Limb (tissue), 2 donors: ENCODE measurements at regions not wholly inside any gene's neighbourhood (a gene's known extent, or its start where the extent isn't known, plus 50 kb on each side); places are given as distances from the start of the nearest gene placed in this dataset.
"Not testable (repeated sequence)": the region's sequence is repeated elsewhere in the genome, so short reads cannot be mapped to it uniquely, and the experiment has no call there.

Experiments used
- DNase-seq, 2 donors: peaks; one replicate each; pipeline ENCODE4 v3.0.0-alpha.2; 2016; ENCODE audit errors: extremely low spot score in 2 of 2

DNA sequence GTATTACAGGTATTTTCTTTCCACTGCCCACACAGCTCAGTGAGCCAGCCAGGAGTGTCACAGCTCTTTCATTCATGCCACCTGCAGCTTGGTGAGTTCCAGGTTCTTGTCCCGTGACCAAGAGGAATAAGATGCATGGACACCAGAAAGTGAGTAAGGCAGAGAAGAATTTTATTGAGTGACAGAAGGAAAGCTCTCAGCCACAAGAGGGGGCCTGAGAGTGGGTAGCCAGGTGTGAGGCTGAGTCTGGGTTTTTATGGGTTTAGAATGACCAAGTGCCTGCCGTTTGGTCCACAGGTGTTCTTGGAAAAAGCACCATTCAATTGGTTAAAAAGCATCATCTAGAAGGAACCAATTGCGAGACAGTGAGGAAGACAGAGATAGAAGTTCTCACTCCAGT, 1097.1 kb upstream of the SLC39A10 start:
- no peak for DNase-seq

DNA sequence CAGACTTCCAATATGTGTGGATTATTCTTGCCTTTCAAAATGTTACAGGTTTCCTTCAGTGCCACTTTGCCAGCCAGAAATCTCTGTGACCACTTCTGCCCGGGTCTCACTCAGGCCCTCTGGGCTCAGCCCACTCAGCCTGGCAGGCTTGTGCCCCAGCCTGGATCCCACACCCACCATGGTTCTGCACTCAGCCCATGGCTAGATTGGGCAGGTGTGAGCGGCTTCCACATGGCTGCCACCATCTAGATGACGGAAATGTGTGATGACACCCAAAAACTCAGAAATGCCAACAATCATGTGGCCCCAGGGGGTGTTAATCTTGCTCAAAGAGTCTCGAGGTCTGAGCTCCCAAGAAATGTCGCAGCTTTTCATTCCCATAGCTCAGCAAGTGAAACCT, 1097.5 kb upstream of the SLC39A10 start:
- no peak for DNase-seq

DNA sequence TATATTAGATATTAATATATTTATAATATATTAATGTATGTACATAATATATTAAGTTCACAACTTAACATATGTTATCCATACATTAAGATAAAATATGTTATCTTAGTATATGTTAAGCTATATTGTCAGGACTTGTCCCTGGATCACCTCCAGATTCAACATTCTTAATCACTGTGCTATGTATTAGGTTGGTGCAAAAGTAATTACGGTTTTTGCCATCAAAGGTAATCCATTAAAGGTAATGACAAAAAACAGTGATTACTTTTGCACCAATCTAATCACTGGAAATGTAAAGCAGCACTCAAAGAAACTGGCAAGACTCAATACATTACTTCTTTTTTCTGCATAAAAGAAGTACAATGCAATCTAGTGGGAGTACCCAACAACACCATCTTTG, 1099.0 kb upstream of the SLC39A10 start:
- no peak for DNase-seq

DNA sequence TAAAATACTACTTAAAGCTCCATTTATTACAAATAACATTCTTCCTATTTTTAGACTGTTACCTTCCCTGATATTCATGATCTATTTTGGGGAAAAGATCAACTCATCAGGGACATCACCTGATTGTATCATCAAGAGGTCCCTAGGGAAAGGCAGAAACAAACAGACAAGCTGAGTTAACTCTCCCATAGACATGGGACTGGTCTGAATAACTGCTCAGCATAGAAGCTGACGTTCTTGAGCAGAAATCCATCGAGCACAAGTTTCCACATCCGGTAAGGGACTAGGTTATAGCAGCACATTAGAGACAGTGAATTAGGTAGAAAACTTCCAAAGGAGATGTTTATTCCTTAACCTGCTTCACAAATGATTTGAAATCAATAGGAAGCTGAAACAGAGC, 1100.4 kb upstream of the SLC39A10 start:
- DNase-seq, result no peak

DNA sequence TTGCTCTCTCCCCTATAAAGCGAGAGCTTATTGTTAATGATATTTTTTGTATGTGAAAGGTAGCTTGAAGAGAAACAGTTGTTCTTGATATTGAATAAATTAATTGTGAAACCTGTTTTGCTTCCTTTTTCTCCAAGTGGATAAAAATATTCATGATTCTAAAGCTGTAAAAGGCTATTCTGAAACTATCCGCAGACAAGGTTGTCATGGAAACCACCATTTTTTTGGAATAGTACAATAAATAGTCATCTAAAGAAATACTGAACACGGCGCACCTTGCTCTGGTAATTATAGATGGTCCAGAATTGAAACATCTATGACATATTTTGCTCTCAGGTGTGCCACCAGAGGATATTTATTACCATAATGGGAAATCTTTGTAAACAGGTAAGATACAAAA, 1103.0 kb upstream of the SLC39A10 start:
- no peak for DNase-seq

DNA sequence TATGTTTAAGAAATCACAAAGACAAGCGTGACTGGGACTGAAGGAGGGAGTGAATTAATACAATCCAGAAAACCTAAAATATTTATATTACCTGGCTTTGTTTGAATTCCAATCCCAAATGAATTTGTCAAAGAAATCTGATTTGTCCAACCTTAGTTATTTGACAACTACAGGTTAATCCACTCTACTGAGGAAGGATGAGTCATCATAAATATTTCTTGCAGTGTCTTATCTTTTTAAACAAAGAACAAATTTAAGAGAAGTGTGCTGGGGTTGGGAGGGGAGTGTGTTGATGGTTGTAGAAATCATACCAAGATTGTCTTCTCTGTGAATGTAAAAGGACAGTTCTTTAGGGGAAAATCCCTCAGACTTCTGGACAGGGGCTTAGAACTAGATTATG, 1106.3 kb upstream of the SLC39A10 start:
- no peak for DNase-seq

DNA sequence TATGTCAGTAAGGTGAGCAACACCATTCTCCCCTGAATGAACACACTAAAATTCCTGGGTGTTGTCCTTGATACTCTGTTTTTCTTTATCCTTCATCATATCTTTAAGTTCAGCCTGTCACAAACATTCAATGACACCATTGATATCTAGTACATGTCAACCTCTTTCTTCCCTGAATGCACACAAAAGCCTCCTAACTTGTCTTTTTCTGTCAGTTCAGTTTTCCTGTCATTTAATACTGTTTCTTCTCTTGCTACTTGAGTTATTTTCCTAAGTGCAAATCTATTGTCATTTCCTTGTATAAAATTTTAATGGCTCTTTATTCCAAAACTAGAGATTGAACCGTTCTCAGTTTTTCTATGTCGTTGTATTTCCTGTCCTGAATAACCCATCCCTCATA, 1107.6 kb upstream of the SLC39A10 start:
- DNase-seq, result no peak

DNA sequence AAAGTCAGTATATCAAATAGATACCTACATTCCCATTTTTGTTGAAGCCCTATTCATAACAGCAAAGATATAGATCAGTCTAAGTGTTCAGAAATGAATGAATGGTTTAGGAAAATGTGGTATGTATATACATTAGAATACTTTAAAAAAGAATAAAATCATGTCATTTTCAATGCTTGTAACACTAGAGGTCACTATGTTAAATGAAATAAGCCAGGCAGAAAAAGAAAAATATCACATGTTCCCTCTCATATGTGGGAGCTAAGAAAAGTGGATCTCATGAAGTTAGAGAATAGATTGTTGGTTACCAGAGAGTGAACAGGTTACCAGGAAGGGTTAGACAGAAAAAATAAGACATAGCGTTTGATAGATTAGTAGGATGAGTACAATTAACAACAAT, 1111.0 kb upstream of the SLC39A10 start:
- DNase-seq, result peak in 1 of 2 donors; percentile 56

DNA sequence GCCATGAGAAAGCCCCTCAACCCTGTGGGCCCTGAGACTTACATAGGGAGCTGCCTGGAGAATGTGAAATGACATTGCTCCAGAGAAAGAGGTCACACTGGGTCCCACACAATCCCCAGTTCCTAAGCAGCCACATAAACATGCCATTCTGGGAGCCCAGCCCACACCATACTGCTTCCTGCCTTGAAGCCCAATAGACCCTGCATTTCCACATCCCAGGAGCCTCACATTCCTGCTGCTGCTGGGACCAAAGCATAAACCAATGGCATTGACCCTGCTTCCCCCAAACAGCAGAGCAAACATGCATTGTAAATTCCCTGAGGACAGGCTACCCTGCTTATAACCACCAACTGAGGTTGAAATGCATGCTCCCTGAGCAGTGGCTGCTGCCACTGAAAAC, 1117.6 kb upstream of the SLC39A10 start:
- no peak for DNase-seq

DNA sequence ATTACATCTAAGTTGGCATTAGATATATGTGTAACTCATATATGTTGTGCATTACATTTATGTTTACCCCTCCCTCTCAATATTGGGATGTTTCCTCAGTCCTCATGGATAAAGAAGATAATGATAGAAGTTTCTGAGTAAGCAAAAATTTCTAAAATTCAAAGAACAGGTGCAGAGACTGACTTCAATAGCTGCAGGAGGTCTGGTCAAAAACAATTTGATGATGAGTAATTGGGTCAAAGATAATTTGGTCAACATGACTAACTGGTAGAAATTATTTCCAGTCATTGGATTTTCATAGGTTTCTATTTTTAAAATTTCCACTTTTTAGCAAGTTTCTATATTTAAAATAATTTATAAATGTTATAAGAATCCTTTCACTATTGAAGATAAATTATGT, 1130.9 kb upstream of the SLC39A10 start:
- DNase-seq, result no peak

DNA sequence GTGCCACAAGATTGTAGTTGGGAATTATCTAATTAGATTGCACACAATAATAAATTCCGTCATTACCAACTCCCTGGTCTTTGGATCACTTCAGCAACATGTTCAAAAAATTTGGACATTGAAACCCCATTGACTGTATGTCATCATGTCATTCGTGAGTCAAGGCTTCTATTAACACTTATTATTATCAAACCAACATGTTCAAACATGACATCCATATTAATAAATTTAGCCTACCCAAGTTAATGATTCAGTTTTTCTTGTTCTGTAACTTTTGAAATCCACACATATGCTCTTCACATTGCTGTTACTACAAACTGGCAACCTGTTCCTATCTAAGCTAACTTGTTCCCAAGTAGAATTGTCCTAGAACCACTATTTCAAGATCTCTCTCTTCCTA, 1142.7 kb upstream of the SLC39A10 start:
- DNase-seq, result no peak

DNA sequence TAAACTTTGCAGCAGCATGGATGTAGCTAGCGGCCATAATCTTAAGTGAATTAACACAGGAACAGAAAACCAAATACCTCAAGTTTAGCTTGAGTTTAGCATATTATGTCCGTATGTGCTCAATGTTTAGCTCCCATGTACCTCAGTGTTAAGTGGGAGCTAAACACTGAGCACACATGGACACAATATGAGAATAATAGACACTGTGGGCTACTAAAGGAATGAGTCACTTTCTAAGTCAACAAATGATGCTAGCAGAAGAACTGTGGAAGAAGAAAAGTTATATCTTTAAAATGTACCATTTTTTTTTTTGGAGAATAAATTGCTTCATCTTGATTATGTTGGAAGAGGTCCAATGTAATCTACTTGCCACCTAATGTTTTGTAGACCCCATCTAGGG, 1146.0 kb upstream of the SLC39A10 start:
- not testable (repeated sequence) for DNase-seq

DNA sequence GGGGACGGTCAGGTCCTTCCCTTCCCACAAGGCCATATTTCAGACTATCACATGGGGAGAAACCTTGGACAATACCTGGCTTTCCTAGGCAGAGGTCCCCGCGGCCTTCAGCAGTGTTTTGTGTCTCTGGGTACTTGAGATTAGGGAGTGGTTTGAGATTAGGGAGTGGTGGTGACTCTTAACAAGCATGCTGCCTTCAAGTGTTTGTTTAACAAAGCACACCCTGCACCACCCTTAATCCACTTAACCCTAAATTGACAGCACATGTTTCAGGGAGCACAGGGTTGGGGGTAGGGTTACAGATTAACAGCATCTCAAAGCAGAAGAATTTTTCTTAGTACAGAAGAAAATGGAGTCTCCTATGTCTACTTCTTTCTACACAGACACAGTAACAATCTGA, 1152.2 kb upstream of the SLC39A10 start:
- DNase-seq, result not testable (repeated sequence)

DNA sequence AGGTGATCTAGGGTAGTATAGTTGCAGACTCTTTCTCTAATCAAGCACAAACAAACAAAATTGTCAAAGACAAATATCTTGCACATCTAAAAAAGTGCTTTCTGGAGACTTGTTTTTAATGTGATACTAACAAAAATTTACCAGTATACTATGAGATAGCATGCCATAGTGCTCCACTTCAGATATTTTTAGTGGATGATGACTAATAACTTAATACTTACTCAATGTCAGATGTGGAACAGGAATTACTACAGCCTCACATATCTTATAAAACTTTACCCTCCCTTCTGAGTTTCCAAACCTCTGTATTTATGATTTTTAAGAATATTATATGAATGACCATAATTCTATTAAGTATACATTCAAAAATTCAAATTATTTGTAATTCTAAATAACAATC, 1162.0 kb upstream of the SLC39A10 start:
- DNase-seq, result no peak

DNA sequence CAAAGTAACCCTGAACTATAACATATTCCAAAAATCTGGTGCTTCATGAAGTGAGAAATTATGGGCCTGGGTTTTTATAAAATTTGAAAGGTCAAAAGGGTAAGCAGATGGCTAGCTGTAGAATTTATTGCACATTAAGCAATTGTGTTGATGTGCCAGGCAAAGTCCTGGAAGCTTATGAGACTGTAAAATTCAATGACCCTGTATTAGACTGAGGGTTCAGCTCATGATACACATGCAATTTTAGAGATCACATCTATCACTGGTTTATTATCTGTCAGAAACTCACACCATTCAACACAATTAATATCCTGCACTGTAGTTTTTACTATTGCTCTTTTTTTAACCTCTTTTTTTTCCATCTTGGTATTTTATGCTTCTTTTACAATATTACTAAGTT, 1162.6 kb upstream of the SLC39A10 start:
- DNase-seq, result no peak

DNA sequence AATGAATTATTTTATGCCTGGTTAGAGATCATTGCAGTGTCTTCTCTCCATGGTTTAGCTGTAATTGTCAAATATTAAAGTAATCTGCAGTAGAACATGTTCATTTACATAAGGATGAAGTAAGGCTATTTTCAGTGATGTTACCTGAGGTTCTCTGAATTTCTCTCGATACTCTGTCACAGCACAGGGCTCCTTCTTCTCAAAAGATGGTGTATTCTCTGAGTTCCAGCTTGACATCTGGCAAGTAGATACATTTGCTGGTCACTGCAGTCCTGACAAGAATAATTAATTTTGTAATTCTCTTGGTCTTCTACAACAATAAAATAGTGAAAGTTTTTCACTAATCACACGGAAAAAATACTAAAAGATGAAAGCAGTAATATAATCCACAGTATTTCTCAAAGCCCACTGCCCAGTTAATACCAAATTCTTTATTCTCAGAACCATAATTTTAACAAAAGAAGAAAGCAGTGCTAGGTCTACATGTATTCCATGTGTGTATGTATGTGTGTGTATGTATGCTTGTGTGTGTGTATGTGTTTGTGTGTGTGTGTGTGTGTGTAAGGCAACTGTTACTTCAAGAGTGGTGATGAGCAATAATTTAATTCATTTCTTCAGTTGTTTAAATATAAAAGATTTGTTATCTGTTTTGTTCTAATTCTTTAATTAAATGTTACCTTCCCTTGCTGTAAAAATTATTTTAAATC, 1165.5 kb upstream of the SLC39A10 start:
- DNase-seq, result no peak

DNA sequence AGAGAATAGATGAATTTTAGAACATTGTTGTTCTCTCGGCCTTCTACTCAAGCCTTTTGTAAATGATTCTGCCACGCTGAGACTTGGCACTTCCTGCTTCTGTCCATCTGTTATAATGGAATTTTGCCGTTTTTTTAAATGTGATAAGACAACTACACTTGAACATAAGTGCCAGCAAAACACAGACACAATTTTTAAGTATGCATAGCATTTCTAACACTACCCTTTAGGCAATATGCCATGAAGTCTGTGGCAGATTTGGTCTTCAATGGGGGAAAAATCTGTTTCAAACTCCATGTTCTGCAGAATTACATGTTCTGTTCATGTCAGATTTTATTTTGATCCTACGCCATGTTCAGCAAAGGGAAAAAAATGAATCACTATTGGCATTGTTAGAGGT, 1170.7 kb upstream of the SLC39A10 start:
- no peak for DNase-seq

DNA sequence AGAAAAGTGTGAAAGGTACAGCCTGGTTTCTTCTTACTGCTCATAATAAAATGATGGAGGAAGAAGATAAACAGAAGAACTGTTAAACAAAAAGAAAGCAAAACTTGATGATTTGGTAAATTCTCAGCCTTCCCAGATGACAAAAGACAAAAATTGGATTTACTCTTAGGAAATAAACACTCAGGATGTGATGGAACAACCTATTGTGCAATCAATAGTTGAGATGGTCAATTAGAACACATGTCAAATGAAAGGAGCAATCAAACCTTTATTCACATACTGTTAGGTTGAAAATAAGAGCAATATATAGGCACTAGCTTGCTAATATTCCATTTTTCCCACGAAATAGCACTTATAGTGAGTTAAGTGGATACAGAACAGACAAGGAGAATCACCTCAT, 1174.0 kb upstream of the SLC39A10 start:
- DNase-seq, result no peak

DNA sequence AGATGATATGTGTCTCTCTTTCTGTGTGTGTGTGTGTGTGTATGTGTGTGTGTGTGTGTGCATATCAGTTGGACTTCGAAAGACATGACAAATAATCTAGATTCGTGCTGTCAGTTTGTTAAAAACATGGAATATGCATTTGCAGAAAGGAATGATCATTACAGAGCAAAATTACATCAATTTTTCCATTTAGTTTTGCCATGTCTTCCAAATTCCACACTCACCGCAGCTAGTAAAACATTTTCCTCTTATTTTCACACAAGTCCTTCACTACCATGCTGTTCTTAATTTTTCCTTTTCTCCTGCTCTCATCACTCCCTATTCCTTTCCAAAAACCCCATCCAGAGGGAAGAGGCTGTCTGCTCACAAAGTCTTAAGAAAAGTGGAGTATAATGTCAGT, 1191.4 kb upstream of the SLC39A10 start:
- peak in 1 of 2 donors; percentile 4 for DNase-seq

DNA sequence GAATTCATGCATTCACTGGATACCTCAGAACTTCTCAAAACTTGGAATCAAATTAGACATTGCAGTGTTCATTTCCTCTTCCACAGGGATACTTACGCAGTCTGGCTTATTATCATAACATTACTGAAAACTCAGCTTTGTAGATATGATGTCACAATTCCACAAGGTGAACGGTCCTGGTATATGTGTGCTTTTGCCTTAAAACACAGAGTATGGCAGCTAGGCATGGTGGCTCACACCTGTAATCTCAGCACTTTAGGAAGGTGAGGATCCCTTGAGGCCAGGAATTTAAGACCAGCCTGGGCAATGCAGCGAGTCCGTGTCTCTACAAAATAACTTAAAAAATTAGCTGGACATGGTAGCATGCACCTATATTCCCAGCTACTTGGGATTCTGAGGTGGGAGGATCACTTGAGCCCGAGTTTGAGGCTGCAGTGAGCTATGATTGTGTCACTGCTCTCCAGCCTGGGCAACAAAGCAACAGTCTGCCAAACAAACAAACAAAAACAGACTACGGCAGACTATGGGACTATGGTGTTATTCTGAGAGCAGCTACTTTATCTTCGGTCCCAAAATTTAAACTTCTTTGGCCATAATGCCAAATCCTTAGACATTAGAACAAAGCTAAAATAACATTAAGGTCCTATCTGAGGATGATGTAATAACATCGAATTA, 1191.9 kb upstream of the SLC39A10 start:
- no peak for DNase-seq

DNA sequence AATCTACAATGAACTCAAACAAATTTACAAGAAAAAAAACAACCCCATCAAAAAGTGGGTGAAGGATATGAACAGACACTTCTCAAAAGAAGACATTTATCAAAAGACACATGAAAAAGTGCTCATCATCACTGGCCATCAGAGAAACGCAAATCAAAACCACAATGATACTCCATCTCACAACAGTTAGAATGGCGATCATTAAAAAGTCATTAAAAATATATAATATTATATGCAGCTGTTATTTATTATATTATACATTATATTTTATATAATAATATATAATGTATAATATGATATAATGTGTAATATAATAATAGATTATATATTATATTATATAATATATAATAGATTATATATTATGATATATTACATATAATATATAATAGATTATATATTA, 1194.1 kb upstream of the SLC39A10 start:
- not testable (repeated sequence) for DNase-seq

DNA sequence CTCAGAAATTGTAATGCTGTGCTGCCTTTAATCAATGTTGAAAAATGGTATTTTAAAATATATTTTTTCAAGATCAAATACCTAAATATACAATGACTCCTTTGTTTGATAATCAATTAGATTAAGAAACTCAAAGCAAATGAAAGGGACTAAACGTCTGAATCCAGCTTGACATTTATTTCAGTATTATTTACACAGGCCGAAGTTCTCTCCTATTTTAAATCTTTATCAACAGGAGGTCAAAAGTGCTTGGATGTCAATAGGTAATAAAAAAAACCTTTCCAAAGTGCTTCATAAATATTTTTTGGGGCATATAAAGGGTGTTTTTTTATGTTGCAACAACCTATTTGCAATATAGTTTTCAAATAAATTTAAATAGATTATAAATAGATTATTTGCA, 1201.7 kb upstream of the SLC39A10 start:
- no peak for DNase-seq

DNA sequence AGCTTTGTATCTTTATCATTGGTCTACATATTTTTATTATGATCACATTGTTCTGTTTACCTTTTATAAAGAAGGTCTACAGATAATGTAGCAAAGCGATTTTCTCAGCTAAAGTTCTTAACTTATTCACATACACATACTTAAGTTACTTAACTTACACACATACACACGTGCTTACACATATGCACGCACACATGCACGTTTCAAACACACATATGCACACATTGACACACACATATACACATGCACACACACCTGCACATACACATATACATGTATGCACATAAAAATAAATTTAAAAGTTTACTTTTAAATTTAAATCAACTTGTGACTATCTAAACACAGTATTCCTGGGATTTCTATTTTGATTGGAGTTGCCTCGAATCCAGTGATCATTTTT, 1204.5 kb upstream of the SLC39A10 start:
- DNase-seq, result no peak
